PC-9 (cell line): ENCODE measurements at regions not wholly inside any gene's neighbourhood (a gene's known extent, or its start where the extent isn't known, plus 50 kb on each side); places are given as distances from the start of the nearest gene placed in this dataset.

Source experiments
- EZH2 ChIP-seq: fragments of 200-600 bp; sonication (generic); IDR thresholded peaks from 2 replicates; pipeline ENCODE4 v1.8.0; 2017; ENCODE audit warnings: antibody characterized with exemption, low read depth
- TF ChIP-seq, protein P1 (sequence below): fragments of 200-600 bp; sonication (generic); conservative IDR thresholded peaks from 2 replicates; pipeline ENCODE4 v1.6.1; 2017; ENCODE audit warnings: mixed run types, antibody characterized with exemption, mild to moderate bottlenecking, moderate library complexity

DNA sequence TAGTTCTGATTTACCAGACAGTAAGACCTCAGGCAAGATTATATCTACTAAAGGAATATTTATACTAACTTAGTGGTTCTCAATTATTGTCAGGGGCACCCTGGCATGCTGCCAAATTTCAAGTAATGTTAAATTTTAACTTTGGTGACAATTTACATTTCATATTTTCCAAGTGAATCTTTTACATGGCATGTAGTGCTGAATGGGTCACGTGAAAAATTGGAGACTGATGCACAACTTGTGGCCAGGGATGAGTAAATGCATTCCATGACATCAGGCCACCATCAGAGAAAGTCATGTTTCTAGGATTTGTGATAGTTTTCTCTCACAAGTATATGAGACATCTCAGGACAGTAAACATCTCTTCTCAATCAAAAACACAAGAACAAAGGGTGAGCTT is 202.6 kb upstream of the SOX21 start:
- TF ChIP-seq, protein P1, sequence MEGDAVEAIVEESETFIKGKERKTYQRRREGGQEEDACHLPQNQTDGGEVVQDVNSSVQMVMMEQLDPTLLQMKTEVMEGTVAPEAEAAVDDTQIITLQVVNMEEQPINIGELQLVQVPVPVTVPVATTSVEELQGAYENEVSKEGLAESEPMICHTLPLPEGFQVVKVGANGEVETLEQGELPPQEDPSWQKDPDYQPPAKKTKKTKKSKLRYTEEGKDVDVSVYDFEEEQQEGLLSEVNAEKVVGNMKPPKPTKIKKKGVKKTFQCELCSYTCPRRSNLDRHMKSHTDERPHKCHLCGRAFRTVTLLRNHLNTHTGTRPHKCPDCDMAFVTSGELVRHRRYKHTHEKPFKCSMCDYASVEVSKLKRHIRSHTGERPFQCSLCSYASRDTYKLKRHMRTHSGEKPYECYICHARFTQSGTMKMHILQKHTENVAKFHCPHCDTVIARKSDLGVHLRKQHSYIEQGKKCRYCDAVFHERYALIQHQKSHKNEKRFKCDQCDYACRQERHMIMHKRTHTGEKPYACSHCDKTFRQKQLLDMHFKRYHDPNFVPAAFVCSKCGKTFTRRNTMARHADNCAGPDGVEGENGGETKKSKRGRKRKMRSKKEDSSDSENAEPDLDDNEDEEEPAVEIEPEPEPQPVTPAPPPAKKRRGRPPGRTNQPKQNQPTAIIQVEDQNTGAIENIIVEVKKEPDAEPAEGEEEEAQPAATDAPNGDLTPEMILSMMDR = no peak
- TF ChIP-seq EZH2 = no peak
